AG04450 (cell line): ENCODE measurements at regions not wholly inside any gene's neighbourhood (a gene's known extent, or its start where the extent isn't known, plus 50 kb on each side); places are given as distances from the start of the nearest gene placed in this dataset.

Experiments
- CTCF ChIA-PET: fragments of 300-600, 350-600 bp; formaldehyde crosslinking; extraction: SDS; loops from one replicate; lab custom pipeline; 2022; ENCODE audit warnings: antibody characterized with exemption, inconsistent platforms; lab: Charles Lee
- POLR2A ChIA-PET: fragments of 350-600 bp; formaldehyde crosslinking; extraction: SDS; loops from one replicate; lab custom pipeline; 2021; ENCODE audit warnings: antibody characterized with exemption, inconsistent platforms; lab: Yijun Ruan, JAX
- DNase-seq: peaks from one replicate; pipeline ENCODE4 v3.0.0-alpha.2; 2011; ENCODE audit warnings: low read depth, low spot score
- H3K27ac ChIP-seq: one replicate; pipeline ENCODE4 v1.5.1; 2012; ENCODE audit warnings: low read depth, low read length, control low read depth
- H3K27me3 ChIP-seq: one replicate; pipeline ENCODE4 v1.6.0; 2012; ENCODE audit warnings: low read length; ENCODE audit not compliant: control insufficient read depth, insufficient read depth
- H3K4me3 ChIP-seq: 2 replicates; pipeline ENCODE4 v1.5.1; 2011; ENCODE audit warnings: mild to moderate bottlenecking, low read depth, low read length, control low read depth
- H3K9me3 ChIP-seq: 2 replicates; pipeline ENCODE4 v1.5.1; 2012; ENCODE audit warnings: low read length; ENCODE audit not compliant: control insufficient read depth, insufficient read depth
- TF ChIP-seq, protein P1 (sequence below): IDR thresholded peaks from 2 replicates; pipeline ENCODE4 v1.5.1; 2011; ENCODE audit warnings: low read depth, low read length, control low read depth, inconsistent platforms

DNA sequence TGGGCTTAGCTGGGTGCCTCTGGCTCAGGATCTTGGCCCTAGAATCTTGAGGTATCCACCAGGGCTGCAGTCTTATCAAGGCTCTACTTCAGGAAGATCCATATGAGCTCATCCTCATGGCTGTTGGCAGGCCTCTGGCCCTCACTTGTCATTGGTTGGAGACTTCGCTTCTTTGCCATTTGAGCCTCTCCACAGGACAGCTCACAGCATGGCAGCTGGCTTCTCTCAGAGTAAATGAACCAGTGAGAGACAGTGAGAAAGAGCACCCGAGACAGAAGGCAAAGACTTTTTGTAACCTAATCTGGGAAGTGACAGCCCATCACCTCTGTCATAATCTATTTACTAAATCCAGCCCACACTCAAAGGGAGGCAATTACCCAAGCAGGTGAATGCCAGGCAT, 236.8 kb downstream of the GPAT3 start:
- TF ChIP-seq, protein P1, sequence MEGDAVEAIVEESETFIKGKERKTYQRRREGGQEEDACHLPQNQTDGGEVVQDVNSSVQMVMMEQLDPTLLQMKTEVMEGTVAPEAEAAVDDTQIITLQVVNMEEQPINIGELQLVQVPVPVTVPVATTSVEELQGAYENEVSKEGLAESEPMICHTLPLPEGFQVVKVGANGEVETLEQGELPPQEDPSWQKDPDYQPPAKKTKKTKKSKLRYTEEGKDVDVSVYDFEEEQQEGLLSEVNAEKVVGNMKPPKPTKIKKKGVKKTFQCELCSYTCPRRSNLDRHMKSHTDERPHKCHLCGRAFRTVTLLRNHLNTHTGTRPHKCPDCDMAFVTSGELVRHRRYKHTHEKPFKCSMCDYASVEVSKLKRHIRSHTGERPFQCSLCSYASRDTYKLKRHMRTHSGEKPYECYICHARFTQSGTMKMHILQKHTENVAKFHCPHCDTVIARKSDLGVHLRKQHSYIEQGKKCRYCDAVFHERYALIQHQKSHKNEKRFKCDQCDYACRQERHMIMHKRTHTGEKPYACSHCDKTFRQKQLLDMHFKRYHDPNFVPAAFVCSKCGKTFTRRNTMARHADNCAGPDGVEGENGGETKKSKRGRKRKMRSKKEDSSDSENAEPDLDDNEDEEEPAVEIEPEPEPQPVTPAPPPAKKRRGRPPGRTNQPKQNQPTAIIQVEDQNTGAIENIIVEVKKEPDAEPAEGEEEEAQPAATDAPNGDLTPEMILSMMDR, result no peak
- H3K27me3 ChIP-seq, result no peaks in the 10 kb centered on the region
- ChIA-PET CTCF (interaction anchor here (5.6 kb wide), 1 partner anchor 191 kb away, joined by 130 read pairs; no protein-coding TSS in a partner anchor), POLR2A (no interaction called here)
- no peaks in the 10 kb centered on the region for H3K9me3 ChIP-seq
- DNase-seq, result no peak
- no peak overlapping the region for H3K27ac ChIP-seq
- no peak overlapping the region for H3K4me3 ChIP-seq

DNA sequence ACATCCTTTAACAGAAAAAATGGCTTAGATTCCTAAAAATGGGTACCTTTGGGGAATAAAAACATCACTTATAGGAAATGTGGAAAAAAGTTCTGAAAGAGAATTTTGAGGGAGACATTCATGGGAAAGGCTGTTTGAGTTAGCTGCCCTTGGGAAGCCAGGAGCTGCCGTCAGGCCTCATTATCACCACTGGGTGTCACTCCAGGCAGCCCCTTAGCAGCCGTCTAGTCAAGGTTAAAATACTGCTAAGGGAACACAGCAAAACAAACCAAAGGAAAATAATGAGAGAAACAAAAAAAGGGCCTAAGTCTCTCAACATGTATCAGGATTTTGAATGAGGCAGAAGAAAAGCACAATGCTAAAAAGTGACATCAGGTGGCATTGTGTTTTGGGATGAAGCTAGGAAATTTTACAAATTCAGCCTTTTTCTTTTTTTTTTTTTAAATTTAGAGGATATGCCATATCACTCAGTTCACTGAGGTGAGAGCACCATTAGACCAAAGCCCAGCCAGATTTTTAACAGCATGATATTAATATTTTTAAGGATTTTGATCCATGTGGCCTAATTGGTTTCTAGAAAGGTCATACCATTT, 235.3 kb downstream of the GPAT3 start:
- ChIA-PET POLR2A (no interaction called here), CTCF (interaction anchor here (0.6 to 5.6 kb wide), 35 partner anchors 9 to 1201 kb away, joined by 3 to 130 read pairs (median 5); no protein-coding TSS in a partner anchor)
- H3K27me3 ChIP-seq, result no peaks in the 10 kb centered on the region
- peak; percentile 15 for DNase-seq
- no peaks in the 10 kb centered on the region for H3K9me3 ChIP-seq
- H3K27ac ChIP-seq, result no peak overlapping the region
- H3K4me3 ChIP-seq, result no peak overlapping the region
- TF ChIP-seq, protein P1, result peak; percentile 96

- no peak overlapping the region for H3K27ac ChIP-seq
- H3K27me3 ChIP-seq, result no peaks in the 10 kb centered on the region
- no peak overlapping the region for H3K4me3 ChIP-seq
- CTCF ChIA-PET, result interaction anchor here (0.8 to 5.6 kb wide), 5 partner anchors 195 to 735 kb away, joined by 3 to 130 read pairs (median 3); no protein-coding TSS in a partner anchor
- no peaks in the 10 kb centered on the region for H3K9me3 ChIP-seq
- TF ChIP-seq, protein P1, result no peak
- POLR2A ChIA-PET, result no interaction called here
- DNase-seq, result no peak
Measured at GRCh38 chr4:83768146-83768545, 232.2 kb downstream of the GPAT3 start.

- no peak overlapping the region for H3K4me3 ChIP-seq
- no peaks in the 10 kb centered on the region for H3K27me3 ChIP-seq
- no peaks in the 10 kb centered on the region for H3K9me3 ChIP-seq
- ChIA-PET CTCF (no interaction called here), POLR2A (no interaction called here)
- no peak for DNase-seq
- H3K27ac ChIP-seq, result no peak overlapping the region
- TF ChIP-seq, protein P1, result no peak
Measured at GRCh38 chr4:83767067-83767466, 231.2 kb downstream of the GPAT3 start.

- ChIA-PET CTCF (no interaction called here), POLR2A (no interaction called here)
- Histone ChIP-seq H3K27me3 (no peaks in the 10 kb centered on the region), H3K4me3 (no peak overlapping the region), H3K9me3 (no peaks in the 10 kb centered on the region), H3K27ac (no peak overlapping the region)
- TF ChIP-seq, protein P1, result no peak
- DNase-seq, result no peak
Measured at GRCh38 chr4:83759611-83760010, 223.7 kb downstream of the GPAT3 start.
